Adrenal gland (tissue), 9 donors: ENCODE measurements at regions not wholly inside any gene's neighbourhood (a gene's known extent, or its start where the extent isn't known, plus 50 kb on each side); places are given as distances from the start of the nearest gene placed in this dataset.
"Not testable (repeated sequence)": the region's sequence is repeated elsewhere in the genome, so short reads cannot be mapped to it uniquely, and the experiment has no call there.

Experiments
- DNase-seq, 7 donors: peaks; one replicate each; pipeline ENCODE4 v3.0.0-alpha.2; 2019 to 2020
- H3K27ac ChIP-seq, 5 donors: fragments of 200-600 bp; sonication (generic) in 4 of 5; 1 replicate in 3 of 5; 2 replicates in 2 of 5; pipeline versions ENCODE4 v1.5.1 to v1.8.0; 2016 to 2020; ENCODE audit warnings: mild to moderate bottlenecking in 1 of 5
- H3K27me3 ChIP-seq: fragments of 200-600 bp; 2 replicates; pipeline ENCODE4 v1.8.0; 2021
- H3K36me3 ChIP-seq, 2 donors: fragments of 200-600 bp; replicated peaks in 1 of 2; 1 replicate in 1 of 2; 2 replicates in 1 of 2; pipeline versions ENCODE4 v1.5.1 to v1.8.0; 2018 to 2022
- H3K4me1 ChIP-seq, 2 donors: fragments of 200-600 bp; replicated peaks in 1 of 2; 1 replicate in 1 of 2; 2 replicates in 1 of 2; pipeline versions ENCODE4 v1.5.1 to v1.8.0; 2018 to 2021
- H3K4me3 ChIP-seq, 4 donors: fragments of 200-600 bp; sonication (generic) in 3 of 4; one replicate each; pipeline ENCODE4 v1.5.1; 2016 to 2018
- H3K9me3 ChIP-seq, 3 donors: fragments of 200-600 bp; sonication (generic) in 1 of 3; replicated peaks in 1 of 3; 1 replicate in 2 of 3; 2 replicates in 1 of 3; pipeline versions ENCODE4 v1.5.1 to v1.8.0; 2016 to 2021
- POLR2A ChIP-seq, 2 donors: fragments of 450-650 bp; IDR thresholded peaks; one replicate each; pipeline ENCODE4 v1.6.1; 2017; ENCODE audit warnings: antibody characterized with exemption in 2 of 2, mild to moderate bottlenecking in 2 of 2, moderate library complexity in 1 of 2
- WGBS, 4 donors: extraction: QIAGEN DNeasy Blood & Tissue Kit in 2 of 4; methylation state at CpG; one replicate each; pipeline versions ENCODE4 v1.1.5 to v1.1.7; 2013 to 2017; 5-methylcytosine and 5-hydroxymethylcytosine counted together
- intact Hi-C, 2 donors: fragments of 100-400 bp; cut with DNase I; formaldehyde crosslinking; loops; one replicate each; pipeline versions ENCODE4 v1.14.1 to v1.15.0; 2022 to 2023
- TF ChIP-seq, protein P1 (sequence below), 6 experiments: fragments of 450-650 bp in 4 of 6; fragments of 200-600 bp in 2 of 6; sonication (generic) in 1 of 6; IDR thresholded peaks; 1 replicate in 5 of 6; 2 replicates in 1 of 6; pipeline versions ENCODE4 v1.5.1 to v1.8.0; 2016 to 2021; ENCODE audit warnings: antibody characterized with exemption in 6 of 6, mild to moderate bottlenecking in 2 of 6, moderate library complexity in 1 of 6
- donor health status: healthy with polysubstance abuse.
- donor health status: Bipolar disorder and iron deficiency.
- donor health status: DM: yes; HTN: yes; CAD: no.
- donor health status: DM: no; HTN: no; CAD: no.
- donor health status: DM: no; HTN: no; CAD: no.

DNA sequence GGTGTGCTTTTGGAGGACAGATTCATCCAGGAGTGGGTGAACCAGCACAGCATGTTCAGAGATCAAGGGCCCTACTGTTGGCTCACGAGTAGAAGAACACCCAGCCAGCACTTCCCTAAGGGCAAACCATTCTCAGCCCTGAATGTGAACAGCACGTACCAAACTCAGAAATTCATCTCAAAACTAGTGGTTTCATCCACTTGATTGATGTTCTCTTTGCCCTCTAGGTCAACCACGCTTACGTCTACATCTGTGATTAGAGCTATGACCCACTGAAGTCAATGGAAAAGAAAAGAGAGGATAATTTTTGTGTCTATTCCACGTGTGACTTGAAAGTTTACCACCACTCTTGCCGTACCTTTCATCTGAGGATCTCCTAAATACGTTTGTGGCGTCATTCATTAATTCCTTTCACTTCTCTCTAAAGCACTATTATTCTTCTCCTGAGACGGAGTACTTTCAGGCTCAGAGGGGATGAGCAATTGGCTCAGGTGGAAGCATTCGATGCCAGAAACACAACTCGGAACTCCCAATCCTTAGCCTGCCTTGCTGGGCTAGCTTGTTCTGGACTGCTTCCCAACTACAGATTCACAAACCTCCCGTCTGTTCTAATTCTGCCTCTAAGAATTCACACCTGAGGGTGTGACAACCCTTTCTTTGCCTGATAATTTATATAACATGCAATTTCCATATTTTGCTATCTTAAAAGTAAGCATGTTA is 57.3 kb upstream of the HIVEP3 start:
- no peak for DNase-seq
- intact Hi-C loops = no loop called here
- Histone ChIP-seq H3K27ac (no peak overlapping the region), H3K4me1 (no peaks in the 10 kb centered on the region), H3K36me3 (no peaks in the 10 kb centered on the region), H3K27me3 (no peaks in the 10 kb centered on the region), H3K9me3 (no peaks in the 10 kb centered on the region), H3K4me3 (no peak overlapping the region)
- TF ChIP-seq POLR2A (IDR thresholded peaks at IDR 0.05) = no peak
- TF ChIP-seq, protein P1, sequence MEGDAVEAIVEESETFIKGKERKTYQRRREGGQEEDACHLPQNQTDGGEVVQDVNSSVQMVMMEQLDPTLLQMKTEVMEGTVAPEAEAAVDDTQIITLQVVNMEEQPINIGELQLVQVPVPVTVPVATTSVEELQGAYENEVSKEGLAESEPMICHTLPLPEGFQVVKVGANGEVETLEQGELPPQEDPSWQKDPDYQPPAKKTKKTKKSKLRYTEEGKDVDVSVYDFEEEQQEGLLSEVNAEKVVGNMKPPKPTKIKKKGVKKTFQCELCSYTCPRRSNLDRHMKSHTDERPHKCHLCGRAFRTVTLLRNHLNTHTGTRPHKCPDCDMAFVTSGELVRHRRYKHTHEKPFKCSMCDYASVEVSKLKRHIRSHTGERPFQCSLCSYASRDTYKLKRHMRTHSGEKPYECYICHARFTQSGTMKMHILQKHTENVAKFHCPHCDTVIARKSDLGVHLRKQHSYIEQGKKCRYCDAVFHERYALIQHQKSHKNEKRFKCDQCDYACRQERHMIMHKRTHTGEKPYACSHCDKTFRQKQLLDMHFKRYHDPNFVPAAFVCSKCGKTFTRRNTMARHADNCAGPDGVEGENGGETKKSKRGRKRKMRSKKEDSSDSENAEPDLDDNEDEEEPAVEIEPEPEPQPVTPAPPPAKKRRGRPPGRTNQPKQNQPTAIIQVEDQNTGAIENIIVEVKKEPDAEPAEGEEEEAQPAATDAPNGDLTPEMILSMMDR (IDR thresholded peaks at IDR 0.05) = no peak
- WGBS, 4 donors = 91 to 95% (median 92%) methylated on average over 12 of the region's 12 CpGs

- Histone ChIP-seq H3K9me3 (no peaks in the 10 kb centered on the region), H3K4me3 (no peak overlapping the region), H3K36me3 (no peaks in the 10 kb centered on the region), H3K27ac (no peak overlapping the region), H3K27me3 (no peaks in the 10 kb centered on the region), H3K4me1 (no peaks in the 10 kb centered on the region)
- DNase-seq = no peak
- TF ChIP-seq, protein P1 (IDR thresholded peaks at IDR 0.05) = no peak
- TF ChIP-seq POLR2A (IDR thresholded peaks at IDR 0.05) = no peak
- intact Hi-C loops = no loop called here
Measured at GRCh38 chr1:41975121-41975520, 56.4 kb upstream of the HIVEP3 start.

- H3K4me1 ChIP-seq, H3K4me3 ChIP-seq, H3K27ac ChIP-seq, DNase-seq, H3K36me3 ChIP-seq, intact Hi-C loops, H3K27me3 ChIP-seq, H3K9me3 ChIP-seq: not testable (repeated sequence)
Measured at GRCh38 chr1:41968557-41968956, 49.8 kb upstream of the HIVEP3 start.
